ENCODE measurements at regions not wholly inside any gene's neighbourhood (a gene's known extent, or its start where the extent isn't known, plus 50 kb on each side); places are given as distances from the start of the nearest gene placed in this dataset.

- no peak overlapping the region for H3K4me2 ChIP-seq (ENCODE audit: low read depth, low read length)
- H3K27ac ChIP-seq (ENCODE audit: low read length): no peak overlapping the region
- H3K79me2 ChIP-seq (ENCODE audit: low read length): no peaks in the 10 kb centered on the region
- no peaks in the 10 kb centered on the region for H3F3A ChIP-seq (ENCODE audit: insufficient read depth, low read length)
- H3K4me3 ChIP-seq (ENCODE audit: low read length): no peak overlapping the region
- H2AFZ ChIP-seq (ENCODE audit: low read length): no peak overlapping the region
- H3K36me3 ChIP-seq (replicated peaks; ENCODE audit: insufficient read depth, low read length): no peaks in the 10 kb centered on the region
- no peak for DNase-seq
- H3K4me1 ChIP-seq (ENCODE audit: low read length): no peaks in the 10 kb centered on the region
- no peaks in the 10 kb centered on the region for H4K20me1 ChIP-seq (ENCODE audit: insufficient read depth, low read length)
- no peak overlapping the region for H3K9ac ChIP-seq (ENCODE audit: low read length)
- no peaks in the 10 kb centered on the region for H3K9me2 ChIP-seq (replicated peaks; ENCODE audit: insufficient read depth, low read length)
- no peaks in the 10 kb centered on the region for H3K9me3 ChIP-seq (replicated peaks; ENCODE audit: insufficient read depth, low read length)
- TF ChIP-seq, protein P1, sequence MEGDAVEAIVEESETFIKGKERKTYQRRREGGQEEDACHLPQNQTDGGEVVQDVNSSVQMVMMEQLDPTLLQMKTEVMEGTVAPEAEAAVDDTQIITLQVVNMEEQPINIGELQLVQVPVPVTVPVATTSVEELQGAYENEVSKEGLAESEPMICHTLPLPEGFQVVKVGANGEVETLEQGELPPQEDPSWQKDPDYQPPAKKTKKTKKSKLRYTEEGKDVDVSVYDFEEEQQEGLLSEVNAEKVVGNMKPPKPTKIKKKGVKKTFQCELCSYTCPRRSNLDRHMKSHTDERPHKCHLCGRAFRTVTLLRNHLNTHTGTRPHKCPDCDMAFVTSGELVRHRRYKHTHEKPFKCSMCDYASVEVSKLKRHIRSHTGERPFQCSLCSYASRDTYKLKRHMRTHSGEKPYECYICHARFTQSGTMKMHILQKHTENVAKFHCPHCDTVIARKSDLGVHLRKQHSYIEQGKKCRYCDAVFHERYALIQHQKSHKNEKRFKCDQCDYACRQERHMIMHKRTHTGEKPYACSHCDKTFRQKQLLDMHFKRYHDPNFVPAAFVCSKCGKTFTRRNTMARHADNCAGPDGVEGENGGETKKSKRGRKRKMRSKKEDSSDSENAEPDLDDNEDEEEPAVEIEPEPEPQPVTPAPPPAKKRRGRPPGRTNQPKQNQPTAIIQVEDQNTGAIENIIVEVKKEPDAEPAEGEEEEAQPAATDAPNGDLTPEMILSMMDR (IDR thresholded peaks at IDR 0.05; ENCODE audit: low read length): no peak
- TF ChIP-seq EZH2phosphoT487 (IDR thresholded peaks at IDR 0.05; ENCODE audit: low read length) (no peak), EZH2 (optimal IDR thresholded peaks at IDR 0.05; ENCODE audit: low read depth, low read length) (no peak)
- H3K27me3 ChIP-seq (replicated peaks; ENCODE audit: insufficient read depth, low read length): no peaks in the 10 kb centered on the region
Measured at GRCh38 chr2:15833731-15834130, 106.6 kb upstream of the MYCN start.

DNA sequence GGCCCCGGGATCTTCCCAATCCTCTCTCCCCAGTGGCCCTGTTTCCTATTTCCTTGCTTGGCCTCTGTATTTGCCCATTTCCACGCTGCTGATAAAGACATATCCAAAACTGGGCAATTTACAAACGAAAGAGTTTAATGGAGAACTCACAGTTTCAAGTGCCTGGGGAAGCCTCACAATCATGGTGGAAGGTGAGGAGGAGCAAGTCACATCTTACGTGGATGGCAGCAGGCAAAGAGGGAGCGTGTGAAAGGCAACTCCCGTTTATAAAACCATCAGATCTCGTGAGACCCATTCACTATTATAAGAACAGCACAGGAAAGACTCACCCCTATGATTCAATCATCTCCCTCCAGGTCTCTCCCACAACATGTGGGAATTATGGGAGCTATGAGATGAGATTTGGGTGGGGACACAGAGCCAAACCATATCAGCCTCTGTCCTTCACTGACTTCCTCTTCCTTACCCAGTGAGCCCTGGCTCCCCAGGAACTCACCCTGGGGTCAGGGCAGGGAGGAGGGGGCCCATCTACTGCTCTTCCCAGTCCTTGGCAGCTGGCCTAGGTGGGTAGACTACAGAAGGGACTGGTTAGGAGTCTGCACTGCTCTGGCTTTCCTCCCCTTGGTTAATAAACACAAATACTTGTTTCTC is 105.8 kb upstream of the MYCN start:
- H3K27me3 ChIP-seq (replicated peaks; ENCODE audit: insufficient read depth, low read length): no peaks in the 10 kb centered on the region
- no peaks in the 10 kb centered on the region for H3F3A ChIP-seq (ENCODE audit: insufficient read depth, low read length)
- H3K9me3 ChIP-seq (replicated peaks; ENCODE audit: insufficient read depth, low read length): no peaks in the 10 kb centered on the region
- H3K9ac ChIP-seq (ENCODE audit: low read length): no peak overlapping the region
- no peaks in the 10 kb centered on the region for H3K79me2 ChIP-seq (ENCODE audit: low read length)
- H3K4me3 ChIP-seq (ENCODE audit: low read length): no peak overlapping the region
- H3K9me2 ChIP-seq (replicated peaks; ENCODE audit: insufficient read depth, low read length): no peaks in the 10 kb centered on the region
- H3K36me3 ChIP-seq (replicated peaks; ENCODE audit: insufficient read depth, low read length): no peaks in the 10 kb centered on the region
- no peaks in the 10 kb centered on the region for H4K20me1 ChIP-seq (ENCODE audit: insufficient read depth, low read length)
- no peak overlapping the region for H2AFZ ChIP-seq (ENCODE audit: low read length)
- no peaks in the 10 kb centered on the region for H3K4me1 ChIP-seq (ENCODE audit: low read length)
- H3K27ac ChIP-seq (ENCODE audit: low read length): no peak overlapping the region
- H3K4me2 ChIP-seq (ENCODE audit: low read depth, low read length): no peak overlapping the region
- no peak for DNase-seq
- TF ChIP-seq EZH2 (optimal IDR thresholded peaks at IDR 0.05; ENCODE audit: low read depth, low read length) (no peak), EZH2phosphoT487 (IDR thresholded peaks at IDR 0.05; ENCODE audit: low read length) (no peak)
- TF ChIP-seq, protein P1 (IDR thresholded peaks at IDR 0.05; ENCODE audit: low read length): no peak

DNA sequence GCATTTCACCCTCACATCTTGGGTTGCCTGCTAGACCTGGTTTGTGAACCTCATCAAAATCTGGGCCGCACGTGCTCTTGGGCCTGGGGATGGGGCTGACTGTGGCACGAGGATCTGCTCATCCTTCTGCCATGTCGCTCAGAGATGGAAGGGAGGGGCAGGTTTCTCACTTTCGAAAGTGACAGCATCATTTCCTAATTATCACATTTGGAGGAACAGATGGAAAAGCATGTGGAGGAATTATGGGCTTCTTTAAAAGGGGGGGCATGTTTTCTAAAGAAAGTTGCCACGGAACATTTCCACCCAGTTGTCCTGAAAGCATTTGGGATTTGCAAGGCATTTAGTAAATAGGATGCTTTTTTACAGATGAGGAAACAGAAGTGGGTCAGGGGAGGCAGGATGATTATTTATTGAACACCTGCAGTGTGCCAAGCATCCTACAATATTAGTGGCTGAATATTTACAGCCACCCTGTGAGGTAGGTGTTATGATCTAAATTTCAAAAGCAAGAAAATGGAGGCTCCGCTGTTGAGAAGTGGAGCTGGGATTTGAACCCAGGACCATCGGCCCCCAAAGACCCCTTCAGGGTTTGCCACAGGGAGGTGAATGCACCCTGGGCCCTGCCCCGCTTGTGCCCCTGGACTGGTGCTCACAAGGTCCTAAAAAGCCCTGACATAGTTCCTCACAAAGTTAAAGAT is 104.2 kb upstream of the MYCN start:
- Histone ChIP-seq H3K27me3 (replicated peaks; ENCODE audit: insufficient read depth, low read length) (no peaks in the 10 kb centered on the region), H3K9me2 (replicated peaks; ENCODE audit: insufficient read depth, low read length) (no peaks in the 10 kb centered on the region), H3K79me2 (ENCODE audit: low read length) (no peaks in the 10 kb centered on the region), H3K9ac (ENCODE audit: low read length) (no peak overlapping the region), H2AFZ (ENCODE audit: low read length) (no peak overlapping the region), H3K9me3 (replicated peaks; ENCODE audit: insufficient read depth, low read length) (no peaks in the 10 kb centered on the region), H3K4me2 (ENCODE audit: low read depth, low read length) (no peak overlapping the region), H3K36me3 (replicated peaks; ENCODE audit: insufficient read depth, low read length) (no peaks in the 10 kb centered on the region), H3F3A (ENCODE audit: insufficient read depth, low read length) (no peaks in the 10 kb centered on the region), H3K4me3 (ENCODE audit: low read length) (no peak overlapping the region), H3K27ac (ENCODE audit: low read length) (no peak overlapping the region), H3K4me1 (ENCODE audit: low read length) (no peaks in the 10 kb centered on the region), H4K20me1 (ENCODE audit: insufficient read depth, low read length) (no peaks in the 10 kb centered on the region)
- no peak for DNase-seq
- TF ChIP-seq EZH2phosphoT487 (IDR thresholded peaks at IDR 0.05; ENCODE audit: low read length) (no peak), EZH2 (optimal IDR thresholded peaks at IDR 0.05; ENCODE audit: low read depth, low read length) (no peak)
- TF ChIP-seq, protein P1 (IDR thresholded peaks at IDR 0.05; ENCODE audit: low read length): no peak
